HG02938 (cell line): ENCODE measurements at regions not wholly inside any gene's neighbourhood (a gene's known extent, or its start where the extent isn't known, plus 50 kb on each side); places are given as distances from the start of the nearest gene placed in this dataset.

ENCODE experiments used
- ATAC-seq: cut with Tn5 transposase; IDR thresholded peaks from one replicate; pipeline ENCODE4 v1.9.1; 2021; ENCODE audit warnings: mild to moderate bottlenecking, moderate library complexity; ENCODE audit not compliant: unreplicated experiment

- no peak for ATAC-seq
Measured at GRCh38 chr6:95777338-95777737, 200.0 kb downstream of the MANEA start.

GRCh38 chr6:95780037-95780436, 202.7 kb downstream of the MANEA start:
- ATAC-seq = no peak

DNA sequence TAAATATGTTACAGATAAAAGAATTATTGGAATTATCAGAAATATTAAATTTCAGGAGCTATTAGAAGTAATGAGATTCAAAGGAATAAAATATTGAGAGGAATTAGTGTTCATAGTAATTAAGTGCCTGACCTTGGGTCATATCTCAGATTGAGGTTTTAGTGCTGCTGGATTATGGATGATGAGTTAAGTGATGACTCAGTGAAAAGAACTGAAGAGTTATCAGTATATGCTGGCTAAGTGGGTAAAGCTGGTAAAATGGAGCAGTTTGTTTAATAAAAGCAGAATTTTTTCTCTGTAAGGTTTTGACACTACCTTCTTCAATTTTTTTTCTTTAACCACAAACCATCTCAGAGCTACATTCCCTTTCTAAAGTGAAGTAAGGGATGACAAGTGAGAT, 206.7 kb downstream of the MANEA start:
- no peak for ATAC-seq

DNA sequence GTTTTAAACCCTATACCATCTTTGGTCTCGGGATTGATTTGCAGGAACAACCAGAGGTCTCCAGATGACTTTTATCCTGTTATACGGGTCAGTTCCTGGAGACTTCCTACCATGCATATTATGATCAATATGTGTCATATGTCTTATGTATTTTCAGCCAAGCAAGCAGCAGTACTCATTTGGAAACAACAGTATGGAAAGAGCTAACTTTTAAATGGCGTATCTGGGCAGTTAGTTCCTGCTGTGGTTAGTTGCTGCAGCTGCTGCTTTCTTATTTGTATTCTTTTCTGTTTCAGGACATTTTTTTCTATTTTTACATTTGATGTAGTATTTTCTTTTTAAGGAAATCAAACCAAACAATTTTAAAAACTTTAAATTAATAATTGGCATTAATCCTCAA, 207.5 kb downstream of the MANEA start:
- peak; percentile 63 for ATAC-seq

GRCh38 chr6:95785785-95786184, 208.4 kb downstream of the MANEA start:
- ATAC-seq = no peak

DNA sequence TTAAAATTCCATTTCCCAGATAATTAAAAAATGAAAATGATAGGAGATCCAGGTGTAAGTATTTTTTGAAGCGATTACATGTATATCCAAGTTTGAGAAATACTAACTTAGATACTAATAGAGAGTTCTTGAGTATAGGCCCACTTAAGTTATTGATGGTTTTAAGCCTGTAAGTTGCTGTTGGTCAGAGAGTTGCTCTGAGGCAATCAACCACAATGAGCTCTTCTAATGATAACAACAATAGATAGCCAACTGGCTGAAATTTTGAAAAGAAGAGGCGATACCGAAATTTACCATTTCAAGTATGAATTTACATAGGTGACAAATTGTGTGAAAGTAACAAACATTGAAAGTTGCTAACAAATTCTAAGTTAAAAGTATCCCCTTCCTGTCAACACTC, 209.5 kb downstream of the MANEA start:
- no peak for ATAC-seq

GRCh38 chr6:95790787-95791186, 213.5 kb downstream of the MANEA start:
- ATAC-seq = no peak

DNA sequence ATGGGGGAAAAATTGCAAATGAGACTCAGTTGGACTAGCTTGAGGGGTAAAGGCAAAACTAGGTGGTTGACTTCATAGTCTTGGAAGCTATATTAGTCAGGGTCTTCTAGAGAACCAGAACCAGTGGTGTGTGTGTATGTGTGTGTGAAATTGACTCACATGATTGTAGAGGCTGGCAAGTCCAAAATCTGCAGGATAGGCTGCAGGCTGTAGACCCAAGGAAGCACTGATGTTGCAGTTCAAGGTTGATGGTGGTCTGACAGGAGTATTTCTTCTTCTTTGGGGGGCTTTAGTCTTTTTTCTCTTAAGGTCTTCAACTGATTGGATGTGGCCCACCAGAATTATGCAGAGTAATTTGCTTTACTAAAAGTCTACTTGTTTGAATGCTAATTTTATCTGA, 217.4 kb downstream of the MANEA start:
- no peak for ATAC-seq

- ATAC-seq = no peak
Measured at GRCh38 chr6:95795927-95796326, 218.6 kb downstream of the MANEA start.

DNA sequence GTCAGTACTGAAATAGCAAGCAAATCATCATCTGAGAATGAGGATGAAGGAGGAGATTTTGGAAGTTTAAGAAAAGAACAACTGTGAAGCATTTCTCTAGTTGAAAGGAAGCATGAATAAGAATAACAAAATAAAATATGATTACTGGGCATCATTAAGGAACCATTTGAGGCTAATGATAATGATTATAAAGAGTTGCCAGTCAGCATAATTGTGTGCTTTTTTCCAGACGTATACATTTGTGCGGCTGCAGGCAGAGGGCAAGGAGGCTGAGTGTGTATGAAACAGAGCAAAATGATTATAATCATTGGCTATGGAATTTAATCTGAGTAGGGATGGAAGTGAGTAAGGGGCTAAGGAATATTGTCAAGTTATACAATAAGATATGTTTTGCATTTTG, 218.7 kb upstream of the FUT9 start:
- ATAC-seq = no peak

DNA sequence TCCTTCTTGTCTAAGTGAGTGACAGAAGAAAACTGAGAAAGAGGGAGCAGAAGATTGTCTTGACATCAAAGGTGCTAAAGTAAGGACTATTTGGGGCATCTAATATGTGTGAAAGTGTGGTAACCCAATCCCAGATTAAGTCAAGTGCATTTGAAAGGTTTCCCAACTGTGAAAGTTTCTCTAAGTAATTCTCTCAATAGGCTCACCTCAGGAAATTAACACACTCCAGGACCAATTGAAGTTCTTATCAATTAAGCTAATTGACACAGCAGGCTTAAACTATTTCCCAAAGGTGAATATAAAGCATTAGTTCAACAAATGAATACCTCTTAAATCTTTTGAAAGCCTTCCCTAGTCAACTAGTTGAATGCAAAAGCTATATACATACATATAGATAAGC, 212.8 kb upstream of the FUT9 start:
- no peak for ATAC-seq

- no peak for ATAC-seq
Measured at GRCh38 chr6:95803889-95804288, 211.9 kb upstream of the FUT9 start.

DNA sequence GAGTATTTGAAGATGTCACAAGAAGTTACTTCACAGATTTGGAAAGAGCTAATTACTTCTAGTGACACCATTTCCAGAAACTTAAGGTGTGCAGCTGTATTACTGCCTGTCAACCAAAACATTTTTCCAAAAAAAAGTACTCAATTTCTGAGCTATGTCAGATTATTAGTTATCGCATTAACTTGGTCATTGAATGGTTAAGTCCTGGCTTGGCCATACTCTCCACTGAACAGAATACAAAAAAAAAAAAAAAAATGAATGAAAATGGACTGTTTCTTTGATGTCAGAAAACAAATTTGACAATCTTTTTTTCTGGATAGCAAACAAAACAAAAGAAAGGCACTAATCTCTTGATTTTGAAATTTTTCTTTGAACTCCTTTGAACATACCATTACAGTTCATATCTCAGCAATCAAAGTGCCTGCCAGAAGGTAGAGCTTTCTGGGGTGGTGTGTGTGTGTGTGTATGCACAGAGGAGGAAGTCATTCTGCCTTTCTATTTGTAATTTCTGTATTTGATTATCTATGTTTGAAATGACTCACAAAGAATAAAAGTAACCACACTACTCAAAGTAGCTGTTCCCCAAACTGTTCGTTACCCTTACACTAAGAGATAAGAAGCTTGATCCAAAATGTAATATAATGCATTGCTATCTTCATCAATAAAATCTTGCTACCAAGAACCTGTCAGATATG, 210.8 kb upstream of the FUT9 start:
- peak; percentile 72 for ATAC-seq

GRCh38 chr6:95805699-95806098, 210.1 kb upstream of the FUT9 start:
- ATAC-seq = no peak

- ATAC-seq = no peak
Measured at GRCh38 chr6:95815389-95816056, 200.3 kb upstream of the FUT9 start.

- no peak for ATAC-seq
Measured at GRCh38 chr6:95819461-95819860, 196.3 kb upstream of the FUT9 start.

- no peak for ATAC-seq
Measured at GRCh38 chr6:95819939-95820338, 195.8 kb upstream of the FUT9 start.

GRCh38 chr6:95830859-95831557, 184.8 kb upstream of the FUT9 start:
- no peak for ATAC-seq

DNA sequence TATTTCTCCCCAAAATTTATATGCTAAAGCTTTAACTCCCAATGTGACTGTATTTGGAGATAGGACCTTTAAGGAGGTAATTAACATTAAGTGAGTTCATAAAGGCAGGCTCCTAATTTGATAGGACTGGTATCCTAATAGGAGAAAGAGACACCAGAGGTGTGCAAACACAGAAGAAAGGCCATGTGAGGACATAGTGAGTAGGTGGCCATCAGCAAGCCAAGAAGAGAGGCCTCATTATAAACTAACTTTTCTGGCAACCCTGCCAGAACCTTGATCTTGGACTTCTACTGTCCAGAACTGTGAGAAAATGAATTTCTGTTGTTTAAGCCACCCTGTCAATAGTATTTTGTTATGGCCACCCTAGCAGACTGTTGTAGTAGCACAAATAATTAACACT, 177.9 kb upstream of the FUT9 start:
- ATAC-seq = no peak

DNA sequence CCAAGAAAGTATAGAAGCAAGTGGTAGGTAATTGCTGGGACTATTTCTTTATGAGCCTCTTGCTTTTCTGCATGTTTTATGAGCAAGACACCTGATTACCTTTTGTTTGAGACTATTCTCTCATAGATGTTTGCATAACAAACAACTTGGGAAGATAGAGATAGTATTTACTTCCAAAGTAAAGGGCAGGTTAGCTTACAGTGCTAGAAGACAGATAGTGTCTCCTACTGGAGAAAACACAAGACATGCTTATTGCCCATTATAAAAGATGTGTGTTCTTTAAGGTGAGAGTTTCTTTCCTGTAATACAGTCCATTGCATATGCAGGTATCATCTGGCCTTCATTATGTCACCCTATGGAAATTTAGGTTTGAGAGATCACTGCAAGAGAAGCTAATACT, 174.2 kb upstream of the FUT9 start:
- ATAC-seq = no peak

GRCh38 chr6:95846652-95847051, 169.1 kb upstream of the FUT9 start:
- no peak for ATAC-seq

DNA sequence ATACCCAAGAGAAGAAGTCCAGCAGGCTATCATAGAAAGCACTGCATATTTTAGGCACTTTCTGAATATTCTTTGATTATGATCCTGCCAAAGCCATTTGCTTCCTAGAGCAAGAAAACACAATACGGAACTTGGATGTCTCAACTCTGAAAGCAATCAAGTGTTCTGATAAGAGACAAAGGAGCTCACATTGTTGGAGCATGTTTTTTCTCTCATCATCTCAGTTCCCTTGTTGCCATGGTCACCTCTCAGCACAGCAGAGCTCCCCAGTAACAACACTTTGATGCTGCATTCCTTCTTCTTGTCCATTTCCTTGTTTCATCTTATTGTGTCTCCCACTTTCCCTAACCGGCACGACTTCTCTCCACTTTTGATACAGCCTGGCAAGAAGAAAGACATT, 168.7 kb upstream of the FUT9 start:
- ATAC-seq = no peak
